ENCODE measurements at regions not wholly inside any gene's neighbourhood (a gene's known extent, or its start where the extent isn't known, plus 50 kb on each side); places are given as distances from the start of the nearest gene placed in this dataset.

DNA sequence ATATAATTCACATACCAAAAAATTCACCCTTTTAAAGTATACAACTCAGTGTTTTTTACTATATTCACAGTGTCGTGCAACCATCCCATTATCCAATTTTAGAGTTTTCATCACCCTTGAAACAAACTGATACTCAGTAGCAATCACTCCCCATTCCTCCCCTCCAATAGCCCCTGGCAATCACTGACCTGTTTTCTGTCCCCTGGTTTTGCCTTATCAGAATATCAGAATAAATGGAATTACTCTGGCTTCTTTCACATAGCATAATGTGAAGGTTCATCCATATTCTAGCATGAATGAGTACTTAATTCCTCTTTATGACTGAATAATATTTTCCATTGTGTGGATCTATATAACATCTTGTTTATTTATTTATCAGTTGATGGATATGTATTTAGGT lies 153.2 kb downstream of the AASDH start:
- H3K9me3 Mint-ChIP-seq = no peaks in the 10 kb centered on the region
- H3K4me3 Mint-ChIP-seq = no peak overlapping the region
- peaks cover 9% of the 10 kb centered on the region for H3K27me3 Mint-ChIP-seq
- H3K36me3 Mint-ChIP-seq (ENCODE audit: low read depth) = no peaks in the 10 kb centered on the region
- H3K27ac Mint-ChIP-seq = no peak overlapping the region
- no peak for DNase-seq
- ChIA-PET CTCF (no interaction called here), POLR2A (no interaction called here)
- no peaks in the 10 kb centered on the region for H3K4me1 Mint-ChIP-seq

DNA sequence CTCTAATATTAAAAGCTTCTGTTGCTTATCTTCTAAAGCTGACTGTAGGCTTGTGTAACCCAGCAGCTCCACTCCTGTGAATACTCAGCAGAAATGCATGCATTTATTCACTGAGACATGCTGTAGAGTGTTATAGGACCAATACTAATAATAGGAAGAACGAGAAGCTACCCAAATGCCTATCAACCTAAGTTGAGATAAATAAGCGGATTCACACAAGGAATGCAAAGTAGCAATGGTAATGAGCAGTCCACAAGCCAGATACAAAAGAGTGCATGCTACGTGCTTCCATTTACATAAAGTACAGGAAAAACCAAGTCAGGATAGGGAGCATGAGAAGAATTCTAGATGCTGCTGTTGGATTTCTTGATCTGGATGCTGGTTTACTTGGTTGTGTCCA lies 155.9 kb downstream of the AASDH start:
- ChIA-PET POLR2A (no interaction called here), CTCF (no interaction called here)
- H3K4me1 Mint-ChIP-seq = no peaks in the 10 kb centered on the region

DNA sequence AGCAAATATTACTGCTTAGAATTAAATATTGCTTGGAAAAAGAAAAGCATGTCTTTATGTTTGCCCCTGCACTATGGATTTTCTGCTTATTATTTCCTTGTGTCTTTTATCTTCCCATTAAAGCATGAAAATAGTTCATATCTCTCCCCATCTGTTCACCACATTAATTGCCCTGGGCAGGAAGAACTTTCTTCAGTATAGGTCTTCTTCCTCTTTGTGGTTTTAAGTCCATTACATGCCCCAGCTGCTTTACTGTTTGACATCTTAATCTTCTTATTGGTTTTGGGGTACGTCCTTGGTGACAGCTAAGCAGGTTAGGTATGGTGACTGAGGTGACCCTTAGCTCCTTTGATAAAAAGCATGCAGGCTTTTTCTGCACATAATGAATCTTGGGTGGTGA lies 157.3 kb downstream of the AASDH start:
- peaks cover 10% of the 10 kb centered on the region for H3K27me3 Mint-ChIP-seq
- DNase-seq = no peak
- no peak overlapping the region for H3K4me3 Mint-ChIP-seq
- CTCF ChIA-PET = no interaction called here
- no peaks in the 10 kb centered on the region for H3K36me3 Mint-ChIP-seq (ENCODE audit: low read depth)
- POLR2A ChIA-PET = no interaction called here
- H3K27ac Mint-ChIP-seq = no peak overlapping the region
- no peaks in the 10 kb centered on the region for H3K9me3 Mint-ChIP-seq
- no peaks in the 10 kb centered on the region for H3K4me1 Mint-ChIP-seq

More for the DNA sequence above, 155.9 kb downstream of the AASDH start:
- no peak overlapping the region for H3K27ac Mint-ChIP-seq
- H3K36me3 Mint-ChIP-seq (ENCODE audit: low read depth) = no peaks in the 10 kb centered on the region
- no peak for DNase-seq
- H3K9me3 Mint-ChIP-seq = no peaks in the 10 kb centered on the region
- H3K27me3 Mint-ChIP-seq = peaks cover 12% of the 10 kb centered on the region
- no peak overlapping the region for H3K4me3 Mint-ChIP-seq

DNA sequence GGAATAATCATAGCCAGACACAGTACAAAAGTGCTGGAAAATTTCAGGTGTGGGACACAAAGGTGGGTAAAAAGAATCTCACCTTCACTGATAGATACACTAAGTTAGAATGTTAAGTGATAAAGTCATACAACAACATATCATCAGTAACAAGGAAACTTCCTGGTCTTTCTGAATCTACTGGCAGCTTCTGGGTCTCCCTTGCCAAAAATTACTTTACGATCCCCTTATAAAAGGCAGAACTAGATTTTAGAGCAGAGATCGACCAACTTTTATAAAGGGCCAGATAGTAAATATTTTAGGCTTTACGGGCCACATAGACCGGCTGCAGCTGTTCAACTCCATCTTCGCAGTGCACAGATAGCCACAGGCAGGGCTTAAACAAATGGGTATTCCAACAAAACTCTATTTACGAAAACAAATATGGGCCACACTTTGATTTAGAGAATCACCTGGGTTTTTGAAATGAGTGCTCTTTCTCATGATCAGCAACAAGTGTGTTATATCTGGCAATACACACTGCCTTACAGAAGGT lies 159.9 kb downstream of the AASDH start:
- Mint-ChIP-seq H3K27me3 (peaks cover 7% of the 10 kb centered on the region), H3K36me3 (ENCODE audit: low read depth) (no peaks in the 10 kb centered on the region), H3K4me1 (no peaks in the 10 kb centered on the region), H3K27ac (no peak overlapping the region), H3K9me3 (no peaks in the 10 kb centered on the region), H3K4me3 (no peak overlapping the region)
- ChIA-PET CTCF (no interaction called here), POLR2A (no interaction called here)
- DNase-seq = no peak

DNA sequence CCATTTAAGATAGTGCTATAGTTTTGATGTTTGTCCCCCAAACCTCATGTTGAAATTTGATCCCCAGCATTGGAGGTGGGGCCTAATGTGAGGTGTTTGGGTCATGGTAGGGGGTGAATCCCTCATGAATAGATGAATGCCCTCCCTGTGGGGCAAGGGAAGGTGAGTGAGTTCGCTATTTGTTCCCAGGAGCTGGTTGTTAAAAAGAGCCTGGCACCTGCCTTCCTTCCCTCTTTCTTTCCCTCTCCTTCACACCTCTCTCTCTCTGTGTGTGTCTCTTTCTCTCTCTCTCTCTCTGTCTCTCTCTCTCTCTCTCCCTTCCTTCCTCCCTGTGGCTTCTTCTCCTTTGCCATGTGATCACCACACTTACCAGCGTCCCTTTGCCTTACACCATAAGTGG lies 160.7 kb downstream of the AASDH start:
- CTCF ChIA-PET = no interaction called here
- Mint-ChIP-seq H3K36me3 (ENCODE audit: low read depth) (no peaks in the 10 kb centered on the region), H3K27ac (no peak overlapping the region), H3K27me3 (peaks cover 7% of the 10 kb centered on the region), H3K4me1 (no peaks in the 10 kb centered on the region), H3K4me3 (no peak overlapping the region), H3K9me3 (no peaks in the 10 kb centered on the region)
- POLR2A ChIA-PET = no interaction called here
- DNase-seq = no peak

DNA sequence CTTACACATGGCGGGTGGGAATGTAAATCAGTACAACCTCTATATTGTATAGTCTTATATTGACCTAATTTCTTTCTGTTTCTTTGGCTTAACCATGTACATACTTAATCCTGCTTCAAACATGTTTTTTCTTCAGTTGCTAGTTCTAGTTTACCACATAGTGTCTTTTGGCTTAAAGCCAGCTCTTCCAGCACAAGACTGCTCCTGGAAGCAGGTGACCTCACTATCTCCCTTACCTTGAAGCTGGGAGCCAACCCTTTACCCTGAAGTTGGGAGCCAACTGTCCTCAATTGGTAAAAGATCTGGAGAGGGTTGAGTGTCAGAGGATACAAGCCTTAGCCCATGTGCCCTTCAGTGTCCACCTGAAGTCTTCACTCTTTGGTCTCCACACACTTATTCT lies 162.7 kb downstream of the AASDH start:
- ChIA-PET CTCF (no interaction called here), POLR2A (no interaction called here)
- DNase-seq = no peak
- no peaks in the 10 kb centered on the region for H3K9me3 Mint-ChIP-seq
- no peaks in the 10 kb centered on the region for H3K4me1 Mint-ChIP-seq
- H3K27me3 Mint-ChIP-seq = peaks cover 14% of the 10 kb centered on the region
- no peak overlapping the region for H3K4me3 Mint-ChIP-seq
- no peak overlapping the region for H3K27ac Mint-ChIP-seq
- no peaks in the 10 kb centered on the region for H3K36me3 Mint-ChIP-seq (ENCODE audit: low read depth)

DNA sequence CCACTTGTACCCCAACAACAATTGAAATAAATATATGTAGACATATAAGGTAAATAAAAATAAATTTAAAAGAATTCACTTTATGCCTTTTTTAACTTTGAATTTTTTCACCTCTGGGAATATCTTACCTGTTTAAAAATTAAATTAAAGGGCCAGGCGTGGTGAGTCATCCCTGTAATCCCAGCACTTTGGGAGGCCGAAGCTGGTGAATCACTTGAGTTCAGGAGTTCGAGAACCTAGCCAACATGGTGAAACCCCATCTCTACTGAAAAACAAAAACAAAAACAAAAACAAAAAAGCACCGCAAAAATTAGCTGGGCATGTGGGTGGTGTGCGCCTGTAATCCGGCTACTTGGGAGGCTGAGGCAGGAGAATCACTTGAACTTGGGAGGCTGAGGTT lies 164.8 kb downstream of the AASDH start:
- no peak for DNase-seq
- Mint-ChIP-seq H3K4me3 (no peak overlapping the region), H3K9me3 (no peaks in the 10 kb centered on the region), H3K27me3 (peaks cover 8% of the 10 kb centered on the region), H3K36me3 (ENCODE audit: low read depth) (no peaks in the 10 kb centered on the region), H3K27ac (no peak overlapping the region), H3K4me1 (no peaks in the 10 kb centered on the region)
- ChIA-PET POLR2A (no interaction called here), CTCF (no interaction called here)

DNA sequence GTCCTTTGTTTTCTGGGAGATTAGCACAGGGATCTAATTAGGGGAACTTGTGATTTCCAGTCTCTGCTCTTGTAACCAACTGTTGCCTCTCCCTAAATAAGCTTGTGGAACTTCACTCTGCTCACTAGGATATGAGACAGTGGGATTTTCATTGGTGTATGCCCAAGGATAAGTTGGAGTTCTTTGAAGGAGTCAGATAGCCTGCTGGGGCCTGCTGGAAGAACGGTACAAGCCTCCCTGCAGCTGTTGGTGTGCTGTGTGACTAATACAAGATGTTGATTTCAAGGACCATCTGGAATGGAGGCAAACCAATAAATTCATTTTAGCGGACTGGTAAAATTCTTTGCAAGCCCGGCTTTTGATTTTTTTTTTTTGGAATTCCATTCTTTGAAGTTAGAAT lies 167.0 kb downstream of the AASDH start:
- H3K4me3 Mint-ChIP-seq = no peak overlapping the region
- no peaks in the 10 kb centered on the region for H3K9me3 Mint-ChIP-seq
- H3K27ac Mint-ChIP-seq = no peak overlapping the region
- ChIA-PET CTCF (no interaction called here), POLR2A (no interaction called here)
- H3K4me1 Mint-ChIP-seq = no peaks in the 10 kb centered on the region
- H3K36me3 Mint-ChIP-seq (ENCODE audit: low read depth) = no peaks in the 10 kb centered on the region
- no peak for DNase-seq
- peaks cover 7% of the 10 kb centered on the region for H3K27me3 Mint-ChIP-seq

DNA sequence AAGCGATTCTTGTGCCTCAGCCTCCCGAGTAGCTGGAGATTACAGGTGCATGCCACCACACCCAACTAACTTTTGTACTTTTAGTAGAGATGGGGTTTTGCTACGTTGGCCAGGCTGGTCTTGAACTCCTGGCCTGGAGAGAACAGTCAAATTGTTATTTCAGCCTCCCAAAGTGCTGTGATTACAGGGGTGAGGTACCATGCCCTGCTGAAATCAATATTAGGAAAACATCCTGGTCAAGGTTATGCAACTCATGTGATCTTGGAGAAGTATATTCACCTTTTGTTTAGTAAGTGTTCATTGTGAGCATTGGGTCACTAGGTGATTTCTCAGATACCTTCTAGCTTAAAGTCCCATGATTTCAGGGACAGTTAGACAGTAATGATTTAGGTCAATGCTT lies 167.8 kb downstream of the AASDH start:
- peaks cover 7% of the 10 kb centered on the region for H3K27me3 Mint-ChIP-seq
- H3K9me3 Mint-ChIP-seq = no peaks in the 10 kb centered on the region
- no peak overlapping the region for H3K27ac Mint-ChIP-seq
- POLR2A ChIA-PET = no interaction called here
- CTCF ChIA-PET = no interaction called here
- no peak overlapping the region for H3K4me3 Mint-ChIP-seq
- no peaks in the 10 kb centered on the region for H3K36me3 Mint-ChIP-seq (ENCODE audit: low read depth)
- no peak for DNase-seq
- no peaks in the 10 kb centered on the region for H3K4me1 Mint-ChIP-seq

DNA sequence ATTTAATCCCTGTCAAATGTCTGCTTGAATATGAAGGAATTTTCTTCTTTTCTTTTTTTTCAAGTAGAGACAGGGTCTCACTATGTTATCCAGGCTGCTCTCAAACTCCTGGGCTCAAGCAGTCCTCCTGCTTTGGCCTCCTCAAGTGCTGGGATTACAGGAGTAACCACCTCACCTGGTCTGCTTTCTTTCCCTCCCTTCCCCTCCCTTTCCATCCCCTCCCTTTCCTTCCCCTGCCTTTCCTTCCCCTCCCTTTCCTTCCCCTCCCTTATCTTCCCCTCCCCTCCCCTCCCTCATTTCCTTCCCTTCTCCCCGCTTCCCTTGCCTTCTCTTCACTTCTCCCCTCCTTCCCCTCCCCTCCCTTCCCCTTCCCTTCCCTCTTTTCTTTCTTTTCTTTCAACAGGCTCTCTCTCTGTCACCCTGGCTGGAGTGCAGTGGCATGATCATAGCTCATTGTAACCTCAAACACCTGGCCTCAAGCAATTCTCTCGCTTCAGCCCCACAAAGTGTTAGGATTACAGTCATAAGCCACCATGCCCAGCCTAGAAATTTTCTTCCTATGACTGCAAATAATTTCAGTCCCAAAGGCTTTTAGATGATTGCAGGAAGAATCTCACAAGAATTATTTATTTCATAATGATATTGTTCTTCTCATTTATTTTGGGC lies 168.9 kb downstream of the AASDH start:
- DNase-seq = no peak
- Mint-ChIP-seq H3K9me3 (no peaks in the 10 kb centered on the region), H3K36me3 (ENCODE audit: low read depth) (no peaks in the 10 kb centered on the region), H3K27ac (no peak overlapping the region), H3K4me1 (no peaks in the 10 kb centered on the region), H3K27me3 (peaks cover 7% of the 10 kb centered on the region), H3K4me3 (no peak overlapping the region)
- ChIA-PET CTCF (no interaction called here), POLR2A (no interaction called here)

DNA sequence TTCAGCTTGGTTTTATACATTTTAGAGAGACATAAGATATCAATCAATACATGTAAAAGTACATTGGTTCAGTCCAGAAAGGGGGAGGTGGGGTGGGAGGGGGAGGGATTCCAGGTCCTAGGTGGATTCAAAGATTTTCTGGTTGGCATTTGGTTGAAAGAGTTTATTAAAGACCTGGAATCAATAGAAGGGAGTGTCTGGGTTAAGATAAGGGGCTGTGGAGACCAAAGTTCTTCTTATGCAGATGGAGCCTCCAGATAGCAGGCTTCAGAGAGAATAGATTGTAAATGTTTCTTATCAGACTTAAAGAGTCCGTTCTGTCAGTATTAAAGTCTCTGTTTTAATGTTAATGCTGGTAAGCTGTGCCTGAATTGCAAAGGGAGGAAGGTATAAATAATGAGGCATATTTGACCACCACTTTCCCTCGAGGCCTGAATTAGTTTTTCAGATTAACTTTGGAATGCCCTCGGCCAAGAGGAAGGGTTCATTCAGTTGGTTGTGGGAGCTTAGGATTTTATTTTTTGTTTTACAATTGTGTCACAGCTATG lies 169.9 kb downstream of the AASDH start:
- H3K4me3 Mint-ChIP-seq = no peak overlapping the region
- H3K27me3 Mint-ChIP-seq = peaks cover 7% of the 10 kb centered on the region
- H3K9me3 Mint-ChIP-seq = no peaks in the 10 kb centered on the region
- no peaks in the 10 kb centered on the region for H3K4me1 Mint-ChIP-seq
- ChIA-PET POLR2A (no interaction called here), CTCF (interaction anchor here (0.6 kb wide), 1 partner anchor 201 kb away, joined by 3 read pairs; no protein-coding TSS in a partner anchor)
- H3K27ac Mint-ChIP-seq = no peak overlapping the region
- no peaks in the 10 kb centered on the region for H3K36me3 Mint-ChIP-seq (ENCODE audit: low read depth)
- DNase-seq = no peak

DNA sequence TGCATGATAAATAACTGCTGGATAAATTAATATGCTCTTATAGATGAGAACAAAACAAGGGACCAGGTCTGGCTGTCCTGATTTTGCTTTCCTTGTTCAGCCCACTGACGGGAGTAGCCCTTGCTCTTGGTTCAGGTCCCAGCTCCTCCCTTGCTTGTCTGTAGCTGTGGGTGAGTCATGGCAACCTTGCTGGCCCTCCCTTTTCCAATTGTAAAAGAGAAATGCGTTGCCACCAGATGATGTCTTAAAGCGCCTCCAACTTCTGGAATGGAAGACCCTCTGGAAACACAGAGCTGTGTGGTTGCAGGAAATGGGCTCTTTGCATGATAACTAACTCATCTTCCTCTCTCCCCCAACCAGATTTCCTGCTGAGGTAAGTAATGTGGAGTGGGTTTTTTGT lies 171.4 kb downstream of the AASDH start:
- Mint-ChIP-seq H3K27me3 (peaks cover 3% of the 10 kb centered on the region), H3K4me3 (no peak overlapping the region), H3K27ac (no peak overlapping the region), H3K4me1 (no peaks in the 10 kb centered on the region), H3K9me3 (peaks cover 6% of the 10 kb centered on the region), H3K36me3 (ENCODE audit: low read depth) (no peaks in the 10 kb centered on the region)
- ChIA-PET CTCF (no interaction called here), POLR2A (no interaction called here)
- no peak for DNase-seq

DNA sequence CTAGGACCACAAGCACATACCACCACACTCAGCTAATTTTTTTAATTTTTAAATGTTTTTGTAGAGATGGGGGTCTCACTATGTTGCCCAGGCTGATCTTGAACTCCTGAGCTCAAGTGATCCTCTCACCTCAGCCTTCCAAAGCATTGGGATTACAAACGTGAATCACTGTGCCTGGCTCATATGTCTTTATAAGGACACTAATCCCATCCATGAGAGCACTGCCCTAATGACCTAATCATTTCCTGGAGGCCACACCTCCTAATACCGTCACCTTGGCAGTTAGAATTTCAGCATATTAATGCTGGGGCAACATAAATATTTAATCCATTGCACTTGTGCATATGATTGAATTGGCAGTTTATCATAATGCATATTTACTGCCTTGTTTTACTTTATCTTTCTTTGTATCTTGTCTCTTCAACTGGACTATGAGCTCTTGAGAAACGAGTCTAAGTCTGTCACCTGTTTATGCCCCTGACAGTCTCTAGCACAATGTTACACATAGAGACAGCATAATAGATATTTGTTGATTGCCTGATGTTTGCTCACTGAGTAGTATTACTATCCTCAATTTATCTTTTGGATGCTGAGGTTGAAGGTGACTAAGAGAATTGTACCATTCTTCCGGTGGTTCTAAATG lies 172.0 kb downstream of the AASDH start:
- CTCF ChIA-PET = no interaction called here
- H3K27me3 Mint-ChIP-seq = no peaks in the 10 kb centered on the region
- no peak for DNase-seq
- peaks cover 6% of the 10 kb centered on the region for H3K9me3 Mint-ChIP-seq
- no peaks in the 10 kb centered on the region for H3K36me3 Mint-ChIP-seq (ENCODE audit: low read depth)
- no peaks in the 10 kb centered on the region for H3K4me1 Mint-ChIP-seq
- POLR2A ChIA-PET = no interaction called here
- no peak overlapping the region for H3K27ac Mint-ChIP-seq
- no peak overlapping the region for H3K4me3 Mint-ChIP-seq

DNA sequence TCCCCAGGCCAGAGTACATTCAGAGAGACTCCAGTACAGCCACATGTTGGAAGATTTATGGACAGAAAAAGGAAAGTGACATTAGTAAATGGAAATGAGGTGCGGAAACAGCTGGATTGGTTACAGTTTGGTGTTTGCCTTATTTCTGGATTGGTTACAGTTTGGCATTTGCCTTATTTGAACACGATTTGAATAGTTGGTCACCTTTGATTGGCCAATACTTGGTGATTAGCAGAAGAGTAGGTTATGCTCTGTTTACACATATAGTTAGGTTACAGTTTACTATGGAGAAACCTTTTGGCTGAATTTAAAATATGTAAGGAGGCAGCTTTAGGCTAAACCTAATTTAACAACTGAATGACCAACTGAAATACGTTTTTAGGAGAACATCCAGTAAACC lies 173.7 kb downstream of the AASDH start:
- no peaks in the 10 kb centered on the region for H3K36me3 Mint-ChIP-seq (ENCODE audit: low read depth)
- peaks cover 4% of the 10 kb centered on the region for H3K27me3 Mint-ChIP-seq
- ChIA-PET POLR2A (no interaction called here), CTCF (no interaction called here)
- peaks cover 6% of the 10 kb centered on the region for H3K9me3 Mint-ChIP-seq
- no peak overlapping the region for H3K27ac Mint-ChIP-seq
- no peaks in the 10 kb centered on the region for H3K4me1 Mint-ChIP-seq
- H3K4me3 Mint-ChIP-seq = no peak overlapping the region
- no peak for DNase-seq

Data from activated CD4-positive, alpha-beta memory T cell treated with anti-CD3 and anti-CD28 coated beads, Interleukin-2, amount 10 ng/mL, durations not matched to agents 7 days and 5 days (primary cell).